Stimulated activated CD8-positive, alpha-beta memory T cell treated with anti-CD3 and anti-CD28 coated beads, Interleukin-7, amount 100 ng/mL, for 1 hour (primary cell): ENCODE measurements at regions not wholly inside any gene's neighbourhood (a gene's known extent, or its start where the extent isn't known, plus 50 kb on each side); places are given as distances from the start of the nearest gene placed in this dataset.
"Not testable (repeated sequence)": the region's sequence is repeated elsewhere in the genome, so short reads cannot be mapped to it uniquely, and the experiment has no call there.

ENCODE experiments used
- DNase-seq, 2 donors: peaks; one replicate each; pipeline ENCODE4 v3.0.0-alpha.2; 2020; ENCODE audit warnings: low read depth in 2 of 2

GRCh38 chr18:73119574-73119973 is 251.8 kb upstream of the NETO1 start:
- DNase-seq, result no peak

GRCh38 chr18:73118121-73118816 is 250.5 kb upstream of the NETO1 start:
- no peak for DNase-seq

GRCh38 chr18:73110307-73110706 is 242.5 kb upstream of the NETO1 start:
- no peak for DNase-seq

GRCh38 chr18:73101977-73102376 is 234.2 kb upstream of the NETO1 start:
- DNase-seq, result no peak

GRCh38 chr18:73101491-73101890 is 233.7 kb upstream of the NETO1 start:
- DNase-seq, result not testable (repeated sequence)

- no peak for DNase-seq
Measured at GRCh38 chr18:73099759-73100158, 232.0 kb upstream of the NETO1 start.

GRCh38 chr18:73093687-73094250 is 226.0 kb upstream of the NETO1 start:
- DNase-seq, result no peak

GRCh38 chr18:73088445-73088844 is 220.7 kb upstream of the NETO1 start:
- DNase-seq, result no peak

GRCh38 chr18:73087282-73087977 is 219.6 kb upstream of the NETO1 start:
- no peak for DNase-seq

- no peak for DNase-seq
Measured at GRCh38 chr18:73079920-73080319, 212.1 kb upstream of the NETO1 start.

- no peak for DNase-seq
Measured at GRCh38 chr18:73060666-73061288, 193.0 kb upstream of the NETO1 start.

GRCh38 chr18:73059280-73059679 is 191.5 kb upstream of the NETO1 start:
- DNase-seq, result no peak

GRCh38 chr18:73047688-73048087 is 179.9 kb upstream of the NETO1 start:
- DNase-seq, result no peak

GRCh38 chr18:73045037-73045436 is 177.2 kb upstream of the NETO1 start:
- DNase-seq, result no peak

- no peak for DNase-seq
Measured at GRCh38 chr18:73043611-73044010, 175.8 kb upstream of the NETO1 start.

- no peak for DNase-seq
Measured at GRCh38 chr18:73043211-73043610, 175.4 kb upstream of the NETO1 start.

- DNase-seq, result no peak
Measured at GRCh38 chr18:73040247-73040646, 172.5 kb upstream of the NETO1 start.

GRCh38 chr18:73038336-73038735 is 170.5 kb upstream of the NETO1 start:
- DNase-seq, result no peak

GRCh38 chr18:73023975-73024374 is 156.2 kb upstream of the NETO1 start:
- DNase-seq, result no peak

- no peak for DNase-seq
Measured at GRCh38 chr18:73009691-73010090, 141.9 kb upstream of the NETO1 start.

- DNase-seq, result no peak
Measured at GRCh38 chr18:73007915-73008308, 140.1 kb upstream of the NETO1 start.

- no peak for DNase-seq
Measured at GRCh38 chr18:73007195-73007914, 139.6 kb upstream of the NETO1 start.
